ENCODE measurements at regions not wholly inside any gene's neighbourhood (a gene's known extent, or its start where the extent isn't known, plus 50 kb on each side); places are given as distances from the start of the nearest gene placed in this dataset.
"Not testable (repeated sequence)": the region's sequence is repeated elsewhere in the genome, so short reads cannot be mapped to it uniquely, and the experiment has no call there.

GRCh38 chr22:34683031-34683430 is 382.9 kb upstream of the ISX start:
- not testable (repeated sequence) for H2BK5ac ChIP-seq (ENCODE audit: low read depth, low read length, poor library complexity, severe bottlenecking); H2AFZ ChIP-seq (ENCODE audit: low read depth, low read length); H3K18ac ChIP-seq (ENCODE audit: low read depth in 1 of 2, low read length in 2 of 2); H3K79me1 ChIP-seq (replicated peaks; ENCODE audit: low read length, poor library complexity, severe bottlenecking); H2BK120ac ChIP-seq (ENCODE audit: low read depth, low read length); H3K27me3 ChIP-seq (ENCODE audit: control insufficient read depth in 1 of 2, insufficient read depth in 1 of 2, low read length in 2 of 2); H3K36me3 ChIP-seq (ENCODE audit: control insufficient read depth in 1 of 2, insufficient read depth in 2 of 2, low read depth in 1 of 2, low read length in 2 of 2); H3K4me1 ChIP-seq (ENCODE audit: control insufficient read depth, insufficient read depth, low read depth, low read length); H3K27ac ChIP-seq (ENCODE audit: low read length, poor library complexity, severe bottlenecking); DNase-seq; H3K4me2 ChIP-seq (ENCODE audit: low read length, poor library complexity, severe bottlenecking); H2BK15ac ChIP-seq (ENCODE audit: low read depth, poor library complexity, severe bottlenecking); H3K9me3 ChIP-seq (ENCODE audit: control insufficient read depth, low read length); H3K4ac ChIP-seq (ENCODE audit: low read depth in 1 of 2, low read length in 2 of 2); H4K91ac ChIP-seq (ENCODE audit: low read length); H3K4me3 ChIP-seq (ENCODE audit: insufficient read depth in 1 of 2, low read depth in 1 of 2, low read length in 2 of 2); H2AK5ac ChIP-seq (ENCODE audit: low read length, severe bottlenecking); H2BK12ac ChIP-seq (ENCODE audit: low read length in 2 of 2); H3K23ac ChIP-seq (ENCODE audit: low read length in 2 of 2); H3K9ac ChIP-seq (ENCODE audit: low read length); H3K14ac ChIP-seq (ENCODE audit: low read length in 2 of 2); H4K8ac ChIP-seq (ENCODE audit: low read length)
- 94% methylated on average over 14 of the region's 17 CpGs for WGBS

GRCh38 chr22:34684278-34684677 is 381.7 kb upstream of the ISX start:
- not testable (repeated sequence) for H2BK15ac ChIP-seq (ENCODE audit: low read depth, poor library complexity, severe bottlenecking); H4K8ac ChIP-seq (ENCODE audit: low read length); H3K9ac ChIP-seq (ENCODE audit: low read length); H3K79me1 ChIP-seq (replicated peaks; ENCODE audit: low read length, poor library complexity, severe bottlenecking); H3K23ac ChIP-seq (ENCODE audit: low read length in 2 of 2); H2AK5ac ChIP-seq (ENCODE audit: low read length, severe bottlenecking); H3K4me1 ChIP-seq (ENCODE audit: control insufficient read depth, insufficient read depth, low read depth, low read length); H2BK5ac ChIP-seq (ENCODE audit: low read depth, low read length, poor library complexity, severe bottlenecking); H2BK120ac ChIP-seq (ENCODE audit: low read depth, low read length); H3K4ac ChIP-seq (ENCODE audit: low read depth in 1 of 2, low read length in 2 of 2); H3K4me2 ChIP-seq (ENCODE audit: low read length, poor library complexity, severe bottlenecking); H2AFZ ChIP-seq (ENCODE audit: low read depth, low read length); H4K91ac ChIP-seq (ENCODE audit: low read length); H3K27ac ChIP-seq (ENCODE audit: low read length, poor library complexity, severe bottlenecking); H3K4me3 ChIP-seq (ENCODE audit: insufficient read depth in 1 of 2, low read depth in 1 of 2, low read length in 2 of 2); H2BK12ac ChIP-seq (ENCODE audit: low read length in 2 of 2); DNase-seq; H3K14ac ChIP-seq (ENCODE audit: low read length in 2 of 2); H3K27me3 ChIP-seq (ENCODE audit: control insufficient read depth in 1 of 2, insufficient read depth in 1 of 2, low read length in 2 of 2); H3K18ac ChIP-seq (ENCODE audit: low read depth in 1 of 2, low read length in 2 of 2); H3K36me3 ChIP-seq (ENCODE audit: control insufficient read depth in 1 of 2, insufficient read depth in 2 of 2, low read depth in 1 of 2, low read length in 2 of 2); H3K9me3 ChIP-seq (ENCODE audit: control insufficient read depth, low read length)
- WGBS = 95% methylated on average over 14 of the region's 30 CpGs

GRCh38 chr22:34687116-34687515 is 378.8 kb upstream of the ISX start:
- Histone ChIP-seq H3K4me1 (ENCODE audit: control insufficient read depth, insufficient read depth, low read depth, low read length) (no peaks in the 10 kb centered on the region), H3K36me3 (ENCODE audit: control insufficient read depth in 1 of 2, insufficient read depth in 2 of 2, low read depth in 1 of 2, low read length in 2 of 2) (no peaks in the 10 kb centered on the region), H2BK5ac (ENCODE audit: low read depth, low read length, poor library complexity, severe bottlenecking) (no peak overlapping the region), H3K18ac (ENCODE audit: low read depth in 1 of 2, low read length in 2 of 2) (no peak overlapping the region), H2BK15ac (ENCODE audit: low read depth, poor library complexity, severe bottlenecking) (no peak overlapping the region), H2BK12ac (ENCODE audit: low read length in 2 of 2) (no peak overlapping the region), H2BK120ac (ENCODE audit: low read depth, low read length) (no peak overlapping the region), H2AFZ (ENCODE audit: low read depth, low read length) (no peak overlapping the region), H3K14ac (ENCODE audit: low read length in 2 of 2) (no peak overlapping the region), H3K23ac (ENCODE audit: low read length in 2 of 2) (no peak overlapping the region), H3K79me1 (replicated peaks; ENCODE audit: low read length, poor library complexity, severe bottlenecking) (no peaks in the 10 kb centered on the region), H3K27ac (ENCODE audit: low read length, poor library complexity, severe bottlenecking) (no peak overlapping the region), H3K4me3 (ENCODE audit: insufficient read depth in 1 of 2, low read depth in 1 of 2, low read length in 2 of 2) (no peak overlapping the region), H4K91ac (ENCODE audit: low read length) (no peak overlapping the region), H3K4me2 (ENCODE audit: low read length, poor library complexity, severe bottlenecking) (no peak overlapping the region), H3K9ac (ENCODE audit: low read length) (no peak overlapping the region), H3K9me3 (ENCODE audit: control insufficient read depth, low read length) (no peaks in the 10 kb centered on the region), H3K4ac (ENCODE audit: low read depth in 1 of 2, low read length in 2 of 2) (no peak overlapping the region), H3K27me3 (ENCODE audit: control insufficient read depth in 1 of 2, insufficient read depth in 1 of 2, low read length in 2 of 2) (no peaks in the 10 kb centered on the region), H4K8ac (ENCODE audit: low read length) (no peak overlapping the region), H2AK5ac (ENCODE audit: low read length, severe bottlenecking) (no peak overlapping the region)
- 38% methylated on average over 1 of the region's 1 CpG for WGBS
- DNase-seq = no peak

- DNase-seq = no peak
- no peak overlapping the region for H3K18ac ChIP-seq (ENCODE audit: low read depth in 1 of 2, low read length in 2 of 2)
- H3K23ac ChIP-seq (ENCODE audit: low read length in 2 of 2) = no peak overlapping the region
- no peak overlapping the region for H4K8ac ChIP-seq (ENCODE audit: low read length)
- WGBS = no CpG with 5 or more reads among the region's 1 CpG
- no peak overlapping the region for H3K9ac ChIP-seq (ENCODE audit: low read length)
- H4K91ac ChIP-seq (ENCODE audit: low read length) = no peak overlapping the region
- no peak overlapping the region for H3K27ac ChIP-seq (ENCODE audit: low read length, poor library complexity, severe bottlenecking)
- H3K4me1 ChIP-seq (ENCODE audit: control insufficient read depth, insufficient read depth, low read depth, low read length) = no peaks in the 10 kb centered on the region
- H3K36me3 ChIP-seq (ENCODE audit: control insufficient read depth in 1 of 2, insufficient read depth in 2 of 2, low read depth in 1 of 2, low read length in 2 of 2) = no peaks in the 10 kb centered on the region
- no peak overlapping the region for H3K4me2 ChIP-seq (ENCODE audit: low read length, poor library complexity, severe bottlenecking)
- H3K14ac ChIP-seq (ENCODE audit: low read length in 2 of 2) = no peak overlapping the region
- H2BK5ac ChIP-seq (ENCODE audit: low read depth, low read length, poor library complexity, severe bottlenecking) = no peak overlapping the region
- H2BK15ac ChIP-seq (ENCODE audit: low read depth, poor library complexity, severe bottlenecking) = no peak overlapping the region
- no peaks in the 10 kb centered on the region for H3K27me3 ChIP-seq (ENCODE audit: control insufficient read depth in 1 of 2, insufficient read depth in 1 of 2, low read length in 2 of 2)
- no peak overlapping the region for H3K4me3 ChIP-seq (ENCODE audit: insufficient read depth in 1 of 2, low read depth in 1 of 2, low read length in 2 of 2)
- H2BK12ac ChIP-seq (ENCODE audit: low read length in 2 of 2) = no peak overlapping the region
- no peak overlapping the region for H3K4ac ChIP-seq (ENCODE audit: low read depth in 1 of 2, low read length in 2 of 2)
- no peak overlapping the region for H2AK5ac ChIP-seq (ENCODE audit: low read length, severe bottlenecking)
- no peak overlapping the region for H2AFZ ChIP-seq (ENCODE audit: low read depth, low read length)
- no peaks in the 10 kb centered on the region for H3K9me3 ChIP-seq (ENCODE audit: control insufficient read depth, low read length)
- H3K79me1 ChIP-seq (replicated peaks; ENCODE audit: low read length, poor library complexity, severe bottlenecking) = no peaks in the 10 kb centered on the region
- no peak overlapping the region for H2BK120ac ChIP-seq (ENCODE audit: low read depth, low read length)
These were observed 377.1 kb upstream of the ISX start for GRCh38 chr22:34688825-34689224.

All from mesenchymal stem cell (in vitro differentiated cells and primary cell).